ENCODE measurements at regions not wholly inside any gene's neighbourhood (a gene's known extent, or its start where the extent isn't known, plus 50 kb on each side); places are given as distances from the start of the nearest gene placed in this dataset.

GRCh38 chr2:167874812-167875211 is 372.6 kb downstream of the STK39 start:
- TF ChIP-seq, protein P1, sequence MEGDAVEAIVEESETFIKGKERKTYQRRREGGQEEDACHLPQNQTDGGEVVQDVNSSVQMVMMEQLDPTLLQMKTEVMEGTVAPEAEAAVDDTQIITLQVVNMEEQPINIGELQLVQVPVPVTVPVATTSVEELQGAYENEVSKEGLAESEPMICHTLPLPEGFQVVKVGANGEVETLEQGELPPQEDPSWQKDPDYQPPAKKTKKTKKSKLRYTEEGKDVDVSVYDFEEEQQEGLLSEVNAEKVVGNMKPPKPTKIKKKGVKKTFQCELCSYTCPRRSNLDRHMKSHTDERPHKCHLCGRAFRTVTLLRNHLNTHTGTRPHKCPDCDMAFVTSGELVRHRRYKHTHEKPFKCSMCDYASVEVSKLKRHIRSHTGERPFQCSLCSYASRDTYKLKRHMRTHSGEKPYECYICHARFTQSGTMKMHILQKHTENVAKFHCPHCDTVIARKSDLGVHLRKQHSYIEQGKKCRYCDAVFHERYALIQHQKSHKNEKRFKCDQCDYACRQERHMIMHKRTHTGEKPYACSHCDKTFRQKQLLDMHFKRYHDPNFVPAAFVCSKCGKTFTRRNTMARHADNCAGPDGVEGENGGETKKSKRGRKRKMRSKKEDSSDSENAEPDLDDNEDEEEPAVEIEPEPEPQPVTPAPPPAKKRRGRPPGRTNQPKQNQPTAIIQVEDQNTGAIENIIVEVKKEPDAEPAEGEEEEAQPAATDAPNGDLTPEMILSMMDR (conservative IDR thresholded peaks at IDR 0.05; ENCODE audit: low read depth), result no peak
- ChIA-PET POLR2A (ENCODE audit: low non-redundant PET) (no interaction called here), CTCF (no interaction called here)
- no peak for DNase-seq (ENCODE audit: low spot score)
- no peak overlapping the region for H3K27ac ChIP-seq

DNA sequence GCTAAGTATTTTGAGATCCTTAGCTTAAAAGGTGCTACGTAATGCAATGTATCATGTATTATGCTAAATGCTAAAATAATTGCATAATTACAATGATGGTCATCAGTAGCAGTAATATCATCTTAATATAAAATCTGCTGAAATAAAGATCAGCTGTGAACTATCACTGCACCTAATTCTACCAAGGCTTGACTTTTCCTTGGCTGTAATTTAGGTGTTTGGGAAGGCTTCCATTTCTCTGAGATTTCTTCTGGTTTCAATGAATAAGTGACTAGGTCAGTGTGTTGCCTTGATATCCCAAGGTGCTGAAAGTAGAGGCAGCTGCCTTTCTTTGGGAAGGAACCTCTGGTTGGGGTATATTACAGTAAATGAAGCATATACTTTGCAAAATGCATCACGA is 376.1 kb downstream of the STK39 start:
- TF ChIP-seq, protein P1 (conservative IDR thresholded peaks at IDR 0.05; ENCODE audit: low read depth), result no peak
- H3K27ac ChIP-seq, result no peak overlapping the region
- no peak for DNase-seq (ENCODE audit: low spot score)
- CTCF ChIA-PET, result interaction anchor here (0.6 kb wide), 1 partner anchor 667 kb away, joined by 3 read pairs; no protein-coding TSS in a partner anchor
- POLR2A ChIA-PET (ENCODE audit: low non-redundant PET), result no interaction called here

GRCh38 chr2:167869200-167869599 is 378.2 kb downstream of the STK39 start:
- TF ChIP-seq, protein P1 (conservative IDR thresholded peaks at IDR 0.05; ENCODE audit: low read depth), result no peak
- H3K27ac ChIP-seq, result no peak overlapping the region
- ChIA-PET POLR2A (ENCODE audit: low non-redundant PET) (no interaction called here), CTCF (no interaction called here)
- DNase-seq (ENCODE audit: low spot score), result no peak

DNA sequence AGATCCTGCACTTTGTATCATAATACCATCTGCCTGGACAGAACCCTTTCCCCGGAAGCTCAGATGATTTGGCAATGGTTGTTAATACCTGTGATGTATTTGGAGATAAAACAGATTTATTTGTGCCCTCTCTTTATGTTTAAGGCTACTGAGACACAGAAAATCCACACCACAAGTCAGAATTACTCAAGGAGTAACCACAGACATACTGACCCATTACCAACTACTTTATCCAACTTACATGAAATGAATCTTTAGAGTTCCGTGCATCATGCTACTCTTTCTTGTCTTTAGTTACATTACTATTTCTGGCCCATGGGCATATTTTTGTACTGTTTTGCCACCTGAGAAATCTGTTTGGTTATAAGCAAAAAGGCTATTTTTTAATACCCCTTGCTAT is 384.0 kb downstream of the STK39 start:
- DNase-seq (ENCODE audit: low spot score), result no peak
- no peak overlapping the region for H3K27ac ChIP-seq
- TF ChIP-seq, protein P1 (conservative IDR thresholded peaks at IDR 0.05; ENCODE audit: low read depth), result no peak
- ChIA-PET CTCF (no interaction called here), POLR2A (ENCODE audit: low non-redundant PET) (no interaction called here)

DNA sequence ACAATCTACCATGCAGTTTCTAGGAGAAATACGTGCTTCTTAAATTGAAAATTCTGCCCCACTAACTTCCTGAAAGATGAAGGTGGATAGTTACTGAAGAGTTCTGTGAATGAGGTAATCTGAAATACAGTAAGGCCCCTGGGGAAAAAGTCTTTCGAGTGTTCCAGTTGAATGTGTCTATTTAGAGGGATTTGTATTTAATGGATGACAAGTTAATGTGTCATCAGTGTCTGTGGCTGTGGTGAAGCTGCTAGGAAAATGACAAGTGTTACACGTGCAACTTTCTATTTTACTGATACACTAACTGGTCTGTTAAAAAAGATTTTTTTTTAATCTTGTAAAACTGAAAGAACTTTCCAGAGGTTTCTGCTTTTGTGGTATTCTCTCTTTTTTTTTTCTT is 384.6 kb downstream of the STK39 start:
- no peak overlapping the region for H3K27ac ChIP-seq
- CTCF ChIA-PET, result no interaction called here
- peak; percentile 16 for DNase-seq (ENCODE audit: low spot score)
- TF ChIP-seq, protein P1 (conservative IDR thresholded peaks at IDR 0.05; ENCODE audit: low read depth), result no peak
- POLR2A ChIA-PET (ENCODE audit: low non-redundant PET), result no interaction called here

DNA sequence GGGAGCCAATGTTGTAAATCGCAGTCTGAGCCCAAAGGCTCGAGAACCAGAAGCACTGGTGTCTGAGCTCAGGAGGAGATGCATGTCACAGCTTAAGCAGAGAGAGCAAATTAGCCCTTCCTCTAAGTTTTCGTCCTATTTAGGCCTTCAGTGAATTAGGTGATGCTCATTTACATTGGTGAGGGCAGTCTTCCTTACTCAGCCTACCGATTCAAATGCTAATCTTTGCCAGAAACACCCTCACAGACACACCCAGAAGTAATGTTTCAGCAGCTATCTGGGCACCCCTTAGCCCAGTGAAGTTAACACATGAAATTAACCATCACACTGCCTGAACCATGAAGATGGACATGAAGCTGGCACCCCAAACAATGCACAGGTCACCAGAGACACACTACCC is 385.1 kb downstream of the STK39 start:
- DNase-seq (ENCODE audit: low spot score), result no peak
- TF ChIP-seq, protein P1 (conservative IDR thresholded peaks at IDR 0.05; ENCODE audit: low read depth), result no peak
- H3K27ac ChIP-seq, result no peak overlapping the region
- CTCF ChIA-PET, result no interaction called here
- POLR2A ChIA-PET (ENCODE audit: low non-redundant PET), result no interaction called here
